C4-2B (cell line): ENCODE measurements at regions not wholly inside any gene's neighbourhood (a gene's known extent, or its start where the extent isn't known, plus 50 kb on each side); places are given as distances from the start of the nearest gene placed in this dataset.

ENCODE experiments used
- H3K27ac ChIP-seq: fragments of 450-650 bp; 2 replicates; pipeline ENCODE4 v1.5.1; 2017
- ZFX ChIP-seq: fragments of 450-650 bp; IDR thresholded peaks from 2 replicates; pipeline ENCODE4 v1.6.1; 2017
- TF ChIP-seq, protein P1 (sequence below): fragments of 450-650 bp; conservative IDR thresholded peaks from 2 replicates; pipeline ENCODE4 v1.5.1; 2017; ENCODE audit warnings: mild to moderate bottlenecking

DNA sequence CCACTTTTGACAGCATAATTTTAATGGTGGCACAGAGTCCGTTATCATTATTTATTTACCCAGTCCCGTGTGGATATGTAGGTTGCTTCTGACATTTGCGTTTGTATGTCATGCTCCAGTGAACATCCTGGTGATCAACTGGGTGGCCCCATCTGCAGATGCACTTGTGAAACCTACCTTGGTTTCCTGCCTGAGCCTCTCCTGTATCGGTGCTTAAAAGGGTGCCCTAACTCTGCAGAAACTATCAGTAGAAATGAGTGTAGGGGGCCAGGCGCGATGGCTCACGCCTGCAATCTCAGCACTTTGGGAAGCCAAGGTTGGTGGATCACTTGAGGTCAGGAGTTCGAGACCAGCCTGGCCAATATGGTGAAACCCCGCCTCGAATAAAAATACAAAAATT, 92.1 kb upstream of the IER5L start:
- H3K27ac ChIP-seq = no peak overlapping the region
- no peak for TF ChIP-seq ZFX
- TF ChIP-seq, protein P1, sequence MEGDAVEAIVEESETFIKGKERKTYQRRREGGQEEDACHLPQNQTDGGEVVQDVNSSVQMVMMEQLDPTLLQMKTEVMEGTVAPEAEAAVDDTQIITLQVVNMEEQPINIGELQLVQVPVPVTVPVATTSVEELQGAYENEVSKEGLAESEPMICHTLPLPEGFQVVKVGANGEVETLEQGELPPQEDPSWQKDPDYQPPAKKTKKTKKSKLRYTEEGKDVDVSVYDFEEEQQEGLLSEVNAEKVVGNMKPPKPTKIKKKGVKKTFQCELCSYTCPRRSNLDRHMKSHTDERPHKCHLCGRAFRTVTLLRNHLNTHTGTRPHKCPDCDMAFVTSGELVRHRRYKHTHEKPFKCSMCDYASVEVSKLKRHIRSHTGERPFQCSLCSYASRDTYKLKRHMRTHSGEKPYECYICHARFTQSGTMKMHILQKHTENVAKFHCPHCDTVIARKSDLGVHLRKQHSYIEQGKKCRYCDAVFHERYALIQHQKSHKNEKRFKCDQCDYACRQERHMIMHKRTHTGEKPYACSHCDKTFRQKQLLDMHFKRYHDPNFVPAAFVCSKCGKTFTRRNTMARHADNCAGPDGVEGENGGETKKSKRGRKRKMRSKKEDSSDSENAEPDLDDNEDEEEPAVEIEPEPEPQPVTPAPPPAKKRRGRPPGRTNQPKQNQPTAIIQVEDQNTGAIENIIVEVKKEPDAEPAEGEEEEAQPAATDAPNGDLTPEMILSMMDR = no peak

DNA sequence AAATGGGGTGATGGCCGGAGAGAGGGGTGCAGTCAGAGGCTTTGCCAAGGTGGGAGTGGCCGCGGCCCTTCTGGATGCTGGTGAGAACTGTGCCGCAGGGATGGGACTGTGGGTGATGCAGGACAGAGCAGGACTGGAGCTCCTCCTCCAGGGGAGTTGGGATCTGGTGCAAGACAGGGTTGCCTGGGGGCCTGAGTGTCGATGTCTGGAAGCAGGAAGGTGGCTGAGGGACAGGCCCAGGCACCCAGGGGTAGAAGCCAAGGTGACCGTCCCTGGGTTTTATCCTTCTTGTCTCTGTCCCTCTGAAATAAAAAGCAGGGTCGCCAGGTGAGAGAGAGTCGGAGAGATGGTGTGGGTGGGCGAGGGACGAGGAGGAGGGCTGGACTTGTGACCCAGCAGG, 89.1 kb upstream of the IER5L start:
- TF ChIP-seq ZFX = no peak
- TF ChIP-seq, protein P1 = no peak

DNA sequence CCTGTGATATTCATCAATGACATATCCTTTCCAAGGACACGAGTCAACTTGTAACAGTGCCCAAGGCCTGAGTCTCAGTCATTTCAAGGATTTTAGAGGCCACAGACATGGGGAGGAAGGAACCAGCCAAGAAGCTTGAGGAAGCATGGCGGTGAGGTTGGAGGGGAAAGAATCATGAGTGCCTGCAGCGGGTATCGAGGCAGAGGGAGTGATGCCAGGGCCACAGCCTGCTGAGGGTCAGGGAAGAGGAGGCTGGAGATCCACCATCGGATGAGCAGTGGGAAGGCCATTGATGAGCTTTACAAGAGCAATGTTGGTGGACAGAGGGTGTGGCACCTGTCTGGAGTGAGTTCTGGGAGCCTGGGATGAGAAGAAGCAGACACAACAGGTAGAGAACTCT, 88.5 kb upstream of the IER5L start:
- no peak overlapping the region for H3K27ac ChIP-seq
- TF ChIP-seq, protein P1 = no peak
- TF ChIP-seq ZFX = no peak

More for the DNA sequence above, 89.1 kb upstream of the IER5L start:
- H3K27ac ChIP-seq = no peak overlapping the region

DNA sequence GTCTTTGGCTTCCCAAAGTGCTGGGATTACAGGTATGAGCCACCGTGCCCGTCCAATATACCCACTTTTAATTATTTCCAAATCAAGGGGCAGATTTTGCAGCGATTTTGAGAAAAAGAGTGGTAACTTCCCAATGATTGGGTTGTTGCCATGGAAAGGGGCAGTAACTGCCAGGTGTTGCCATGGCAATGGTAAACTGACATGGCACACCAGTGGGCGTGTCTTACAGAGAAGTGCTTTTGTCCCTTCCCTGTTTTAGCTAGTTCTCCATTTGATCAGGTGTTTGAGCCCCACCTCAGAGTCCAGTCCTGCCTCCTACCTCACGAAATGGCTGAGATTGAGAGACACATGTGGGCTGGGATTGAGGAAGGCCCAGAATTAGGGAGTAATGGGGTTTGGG, 86.3 kb upstream of the IER5L start:
- TF ChIP-seq ZFX = no peak
- TF ChIP-seq, protein P1 = no peak

DNA sequence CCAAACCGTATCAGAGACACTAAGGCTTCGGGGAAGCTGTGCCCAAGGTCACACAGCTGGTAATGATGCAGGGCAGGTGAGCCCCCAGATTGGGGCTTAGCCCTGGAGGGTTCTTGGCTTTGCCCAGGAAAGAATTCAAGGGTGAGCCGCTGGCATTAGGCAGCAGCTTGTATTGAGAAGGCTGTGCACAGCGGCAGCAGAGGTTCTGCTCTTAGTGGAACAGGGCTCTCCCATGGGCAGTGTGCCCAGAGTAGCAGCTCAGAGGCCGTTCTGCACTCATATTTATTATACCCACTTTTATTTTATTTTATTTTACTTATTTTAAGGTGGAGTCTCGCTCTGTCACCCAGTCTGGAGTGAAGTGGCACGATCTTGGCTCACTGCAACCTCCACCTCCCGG, 85.8 kb upstream of the IER5L start:
- TF ChIP-seq, protein P1 = no peak
- no peak for TF ChIP-seq ZFX
- H3K27ac ChIP-seq = no peak overlapping the region

More for the DNA sequence above, 86.3 kb upstream of the IER5L start:
- no peak overlapping the region for H3K27ac ChIP-seq

DNA sequence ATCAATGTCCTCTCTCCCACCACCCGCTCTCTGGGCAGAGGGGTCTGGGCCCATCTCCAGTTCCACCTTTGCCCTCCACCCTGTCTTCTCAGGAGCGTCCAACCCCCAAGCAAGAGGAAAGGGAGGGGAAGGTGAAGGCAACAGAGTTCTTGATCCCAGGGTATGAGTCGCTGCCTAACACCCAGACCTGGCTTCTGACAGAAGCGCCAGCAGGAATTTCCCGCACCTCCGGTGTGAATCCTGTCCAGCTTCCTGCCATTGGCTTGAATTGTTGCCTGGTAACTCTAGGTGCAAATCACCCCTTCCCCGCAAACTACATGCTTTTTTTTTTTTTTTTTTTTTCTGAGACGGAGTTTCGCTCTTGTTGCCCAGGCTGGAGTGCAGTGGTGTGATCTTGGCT, 84.2 kb upstream of the IER5L start:
- no peak overlapping the region for H3K27ac ChIP-seq
- TF ChIP-seq ZFX = no peak
- TF ChIP-seq, protein P1 = no peak

DNA sequence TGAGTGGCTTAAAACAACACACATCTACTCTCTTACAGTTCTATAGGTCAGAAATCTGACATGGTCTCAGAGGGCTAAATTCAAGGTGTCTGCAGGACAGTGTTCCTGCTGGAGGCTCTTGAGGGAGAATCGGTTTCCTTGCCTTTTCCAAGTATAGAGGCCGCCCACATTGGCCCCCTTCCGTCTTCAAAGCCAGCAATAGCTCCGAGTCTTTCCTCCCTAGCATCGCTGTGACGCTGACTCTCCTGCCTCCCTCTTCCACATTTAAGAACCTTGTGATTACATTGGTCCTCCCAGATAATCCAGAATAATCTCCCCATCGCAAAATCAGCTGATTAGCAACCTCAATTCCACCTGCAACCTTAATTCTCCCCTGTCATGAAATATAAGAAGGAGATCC, 81.3 kb upstream of the IER5L start:
- TF ChIP-seq, protein P1 = no peak
- TF ChIP-seq ZFX = no peak
- no peak overlapping the region; the same call in 1 of the 2 replicates for H3K27ac ChIP-seq
